Keratinocyte (primary cell): ENCODE measurements at regions not wholly inside any gene's neighbourhood (a gene's known extent, or its start where the extent isn't known, plus 50 kb on each side); places are given as distances from the start of the nearest gene placed in this dataset.

Experiments
- DNase-seq: peaks from one replicate; pipeline ENCODE4 v3.0.0-alpha.2; 2011; ENCODE audit warnings: low read depth, missing footprints, low spot score
- FAIRE-seq: peaks from 2 replicates; lab custom pipeline; 2011; peaks lifted over from hg19 to GRCh38; lab: Jason Lieb, UNC
- H2AFZ ChIP-seq: 2 replicates; pipeline ENCODE4 v1.6.0; 2012; ENCODE audit warnings: low read length, control low read depth, inconsistent platforms; ENCODE audit not compliant: control insufficient read depth
- H3K27ac ChIP-seq: 2 replicates; pipeline ENCODE4 v1.5.1; 2011; ENCODE audit warnings: low read length; ENCODE audit not compliant: control insufficient read depth, insufficient read depth
- H3K27me3 ChIP-seq: 3 replicates; pipeline ENCODE4 v1.6.0; 2011; ENCODE audit warnings: low read length; ENCODE audit not compliant: control insufficient read depth, insufficient read depth; ENCODE audit errors: extremely low read depth
- H3K36me3 ChIP-seq, 2 experiments: 2 replicates in 1 of 2; 3 replicates in 1 of 2; pipeline ENCODE4 v1.5.1; 2011; ENCODE audit warnings: low read length in 2 of 2, mild to moderate bottlenecking in 1 of 2; ENCODE audit not compliant: control insufficient read depth in 2 of 2, insufficient read depth in 2 of 2; ENCODE audit errors: extremely low read depth in 1 of 2
- H3K4me1 ChIP-seq: 3 replicates; pipeline ENCODE4 v1.5.1; 2011; ENCODE audit warnings: low read length; ENCODE audit not compliant: control insufficient read depth, insufficient read depth; ENCODE audit errors: extremely low read depth
- H3K4me2 ChIP-seq: 3 replicates; pipeline ENCODE4 v1.6.0; 2011; ENCODE audit warnings: low read depth, low read length; ENCODE audit not compliant: control insufficient read depth, insufficient read depth; ENCODE audit errors: extremely low read depth
- H3K4me3 ChIP-seq, 3 experiments: fragments of 200-600 bp in 1 of 3; sonication (generic) in 1 of 3; 2 replicates in 2 of 3; 3 replicates in 1 of 3; pipeline ENCODE4 v1.5.1; 2011 to 2016; ENCODE audit warnings: low read length in 3 of 3, mild to moderate bottlenecking in 3 of 3, control low read depth in 2 of 3, inconsistent platforms in 1 of 3, low read depth in 1 of 3, mixed read lengths in 1 of 3, mixed run types in 1 of 3, moderate library complexity in 1 of 3; ENCODE audit not compliant: control insufficient read depth in 2 of 3, insufficient read depth in 2 of 3; ENCODE audit errors: extremely low read depth in 1 of 3
- H3K79me2 ChIP-seq: 2 replicates; pipeline ENCODE4 v1.6.0; 2012; ENCODE audit warnings: low read length; ENCODE audit not compliant: control insufficient read depth, insufficient read depth
- H3K9ac ChIP-seq: 3 replicates; pipeline ENCODE4 v1.6.0; 2011; ENCODE audit warnings: low read length; ENCODE audit not compliant: control insufficient read depth, insufficient read depth; ENCODE audit errors: extremely low read depth
- H3K9me1 ChIP-seq: 3 replicates; pipeline ENCODE4 v1.6.0; 2011; ENCODE audit warnings: low read length; ENCODE audit not compliant: control insufficient read depth, insufficient read depth; ENCODE audit errors: extremely low read depth
- H3K9me3 ChIP-seq: 2 replicates; pipeline ENCODE4 v1.5.1; 2012; ENCODE audit warnings: low read depth, low read length; ENCODE audit not compliant: control insufficient read depth
- H4K20me1 ChIP-seq: 3 replicates; pipeline ENCODE4 v1.6.0; 2011; ENCODE audit warnings: low read length; ENCODE audit not compliant: control insufficient read depth, insufficient read depth; ENCODE audit errors: extremely low read depth
- EZH2 ChIP-seq: IDR thresholded peaks from one replicate; pipeline ENCODE4 v1.6.1; 2012; ENCODE audit warnings: inconsistent platforms, mild to moderate bottlenecking, low read length, moderate library complexity
- dilution Hi-C: fragments of 300-500 bp; cut with MboI; formaldehyde crosslinking; loops from one replicate; pipeline ENCODE4 v1.7.0; 2020; ENCODE audit warnings: low sequenced_read_pairs; ENCODE audit not compliant: extremely low pct_ligation_motif_present
- TF ChIP-seq, protein P1 (sequence below), 3 experiments: IDR thresholded peaks in 1 of 3; conservative IDR thresholded peaks in 1 of 3; optimal IDR thresholded peaks in 1 of 3; 2 replicates in 2 of 3; 3 replicates in 1 of 3; pipeline versions ENCODE3 to v1.5.1; 2011; ENCODE audit warnings: low read length in 3 of 3, mild to moderate bottlenecking in 3 of 3, moderate library complexity in 2 of 3, control low read depth in 1 of 3, inconsistent platforms in 1 of 3; ENCODE audit not compliant: insufficient read depth in 2 of 3; ENCODE audit errors: extremely low read depth in 1 of 3

DNA sequence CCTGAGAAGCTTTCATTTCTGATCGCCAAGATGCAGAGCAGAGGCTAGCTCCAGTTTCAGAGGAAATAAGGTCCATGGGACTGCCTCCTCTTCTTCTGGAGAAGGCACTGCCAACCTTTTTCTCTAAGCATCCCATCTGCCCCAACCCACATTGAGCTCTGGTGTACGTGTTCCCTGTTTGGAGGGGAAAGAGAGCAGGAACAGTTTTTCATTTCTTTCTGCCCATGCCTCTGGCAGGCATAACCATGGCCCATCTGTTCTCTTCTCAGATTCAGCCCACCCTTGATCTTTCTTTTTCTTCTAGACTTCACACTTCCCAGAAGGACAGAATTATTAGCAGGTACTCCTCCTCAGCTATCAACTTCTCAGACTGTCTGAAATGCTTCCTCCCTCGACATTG, 1110.3 kb upstream of the KLHL29 start:
- no peaks in the 10 kb centered on the region for H4K20me1 ChIP-seq
- no peak overlapping the region for H2AFZ ChIP-seq
- DNase-seq (no peak), FAIRE-seq (no peak)
- H3K9ac ChIP-seq: no peak overlapping the region
- H3K79me2 ChIP-seq: no peaks in the 10 kb centered on the region
- H3K36me3 ChIP-seq: no peaks in the 10 kb centered on the region
- H3K4me3 ChIP-seq: no peak overlapping the region
- TF ChIP-seq, protein P1, sequence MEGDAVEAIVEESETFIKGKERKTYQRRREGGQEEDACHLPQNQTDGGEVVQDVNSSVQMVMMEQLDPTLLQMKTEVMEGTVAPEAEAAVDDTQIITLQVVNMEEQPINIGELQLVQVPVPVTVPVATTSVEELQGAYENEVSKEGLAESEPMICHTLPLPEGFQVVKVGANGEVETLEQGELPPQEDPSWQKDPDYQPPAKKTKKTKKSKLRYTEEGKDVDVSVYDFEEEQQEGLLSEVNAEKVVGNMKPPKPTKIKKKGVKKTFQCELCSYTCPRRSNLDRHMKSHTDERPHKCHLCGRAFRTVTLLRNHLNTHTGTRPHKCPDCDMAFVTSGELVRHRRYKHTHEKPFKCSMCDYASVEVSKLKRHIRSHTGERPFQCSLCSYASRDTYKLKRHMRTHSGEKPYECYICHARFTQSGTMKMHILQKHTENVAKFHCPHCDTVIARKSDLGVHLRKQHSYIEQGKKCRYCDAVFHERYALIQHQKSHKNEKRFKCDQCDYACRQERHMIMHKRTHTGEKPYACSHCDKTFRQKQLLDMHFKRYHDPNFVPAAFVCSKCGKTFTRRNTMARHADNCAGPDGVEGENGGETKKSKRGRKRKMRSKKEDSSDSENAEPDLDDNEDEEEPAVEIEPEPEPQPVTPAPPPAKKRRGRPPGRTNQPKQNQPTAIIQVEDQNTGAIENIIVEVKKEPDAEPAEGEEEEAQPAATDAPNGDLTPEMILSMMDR (optimal IDR thresholded peaks at IDR 0.05 in 1 of 3, IDR thresholded peaks at IDR 0.05 in 1 of 3, conservative IDR thresholded peaks at IDR 0.05 in 1 of 3; ENCODE audit: extremely low read depth in 1 of 3, insufficient read depth in 2 of 3, low read length in 3 of 3): no peak
- TF ChIP-seq EZH2: no peak
- no peaks in the 10 kb centered on the region for H3K4me1 ChIP-seq
- no peak overlapping the region for H3K4me2 ChIP-seq
- H3K27ac ChIP-seq: no peak overlapping the region
- dilution Hi-C loops: no loop called here
- H3K9me3 ChIP-seq: no peaks in the 10 kb centered on the region
- H3K27me3 ChIP-seq: no peaks in the 10 kb centered on the region
- H3K9me1 ChIP-seq: no peaks in the 10 kb centered on the region

DNA sequence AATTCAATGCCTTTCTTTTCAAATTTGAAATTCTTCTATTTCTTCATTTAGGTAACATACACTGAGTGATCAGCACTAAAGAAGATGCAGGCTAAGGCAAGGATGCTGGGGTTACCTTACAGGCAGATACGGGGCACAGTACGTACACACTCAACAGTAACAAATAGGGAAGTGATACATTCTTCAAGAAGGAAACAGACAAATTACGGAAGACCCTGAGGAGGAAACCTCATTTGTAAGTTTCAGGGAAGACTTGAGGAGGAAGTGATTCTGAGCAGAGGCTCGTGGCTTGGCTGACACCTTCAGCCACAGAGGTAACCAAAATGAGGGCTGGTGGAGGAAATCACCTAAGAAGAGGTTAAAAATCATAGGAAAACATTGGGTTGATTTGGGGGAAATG, 1108.3 kb upstream of the KLHL29 start:
- H3K9me1 ChIP-seq: no peaks in the 10 kb centered on the region
- no peak for DNase-seq
- H3K36me3 ChIP-seq: no peaks in the 10 kb centered on the region
- dilution Hi-C loops: no loop called here
- TF ChIP-seq, protein P1 (optimal IDR thresholded peaks at IDR 0.05 in 1 of 3, IDR thresholded peaks at IDR 0.05 in 1 of 3, conservative IDR thresholded peaks at IDR 0.05 in 1 of 3; ENCODE audit: extremely low read depth in 1 of 3, insufficient read depth in 2 of 3, low read length in 3 of 3): no peak
- TF ChIP-seq EZH2: no peak
- no peaks in the 10 kb centered on the region for H3K4me1 ChIP-seq
- H4K20me1 ChIP-seq: no peaks in the 10 kb centered on the region
- no peak for FAIRE-seq
- no peaks in the 10 kb centered on the region for H3K9me3 ChIP-seq
- H3K79me2 ChIP-seq: no peaks in the 10 kb centered on the region
- H3K4me3 ChIP-seq: no peak overlapping the region
- no peak overlapping the region for H3K4me2 ChIP-seq
- H3K9ac ChIP-seq: no peak overlapping the region
- no peak overlapping the region for H3K27ac ChIP-seq
- no peak overlapping the region for H2AFZ ChIP-seq
- no peaks in the 10 kb centered on the region for H3K27me3 ChIP-seq
